ENCODE measurements at regions not wholly inside any gene's neighbourhood (a gene's known extent, or its start where the extent isn't known, plus 50 kb on each side); places are given as distances from the start of the nearest gene placed in this dataset.

DNA sequence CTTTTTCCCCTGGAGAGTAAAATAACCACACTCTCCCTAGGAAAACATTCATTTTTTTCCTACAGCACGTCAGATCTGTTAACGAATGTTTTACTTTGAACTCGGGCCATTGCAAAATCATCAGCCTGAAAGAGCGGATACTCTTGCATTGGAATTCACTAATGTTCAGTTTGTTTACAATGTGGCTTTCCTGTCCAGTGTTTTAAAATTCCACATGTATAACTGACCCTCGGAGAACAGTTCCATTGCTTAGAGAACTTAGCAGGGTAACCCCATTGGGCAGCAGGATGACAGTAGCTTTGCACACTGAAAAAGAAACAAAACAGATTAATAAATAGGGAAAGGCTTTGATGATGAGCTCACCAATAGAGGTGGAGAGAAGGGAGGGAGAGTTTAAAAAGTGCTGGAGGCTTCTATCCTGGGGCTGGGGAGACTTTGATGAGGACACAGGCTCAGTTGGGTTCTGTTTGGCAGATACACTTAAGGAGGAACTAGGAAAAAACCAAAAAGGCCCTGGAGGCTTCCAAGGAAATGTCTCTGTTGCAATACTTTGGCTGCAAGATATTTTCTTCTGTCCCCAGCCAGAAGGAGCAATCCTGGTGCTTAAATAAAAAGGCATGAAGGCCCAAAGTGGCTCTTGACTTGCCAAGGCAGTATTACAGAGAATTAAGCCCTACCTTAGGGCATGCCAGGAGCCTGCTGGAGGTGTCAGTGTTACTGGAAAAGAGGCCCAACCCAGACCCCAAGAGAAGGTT, 143.1 kb downstream of the ARSF start:
- no peaks in the 10 kb centered on the region for H3K36me3 ChIP-seq (ENCODE audit: control insufficient read depth in 4 of 4, insufficient read depth in 4 of 4, low read length in 4 of 4)
- DNase-seq: peak; percentile 12 to 80 (median 55)
- no peak overlapping the region for H3K9ac ChIP-seq (ENCODE audit: insufficient read depth in 1 of 2, low read length in 2 of 2)
- H3K4me3 ChIP-seq: no peak overlapping the region
- peaks cover 0 to 4% (median 0%) of the 10 kb centered on the region in 5 donors for H3K4me1 ChIP-seq (ENCODE audit: control insufficient read depth in 5 of 5, insufficient read depth in 5 of 5, low read length in 5 of 5)
- TF ChIP-seq, protein P1, sequence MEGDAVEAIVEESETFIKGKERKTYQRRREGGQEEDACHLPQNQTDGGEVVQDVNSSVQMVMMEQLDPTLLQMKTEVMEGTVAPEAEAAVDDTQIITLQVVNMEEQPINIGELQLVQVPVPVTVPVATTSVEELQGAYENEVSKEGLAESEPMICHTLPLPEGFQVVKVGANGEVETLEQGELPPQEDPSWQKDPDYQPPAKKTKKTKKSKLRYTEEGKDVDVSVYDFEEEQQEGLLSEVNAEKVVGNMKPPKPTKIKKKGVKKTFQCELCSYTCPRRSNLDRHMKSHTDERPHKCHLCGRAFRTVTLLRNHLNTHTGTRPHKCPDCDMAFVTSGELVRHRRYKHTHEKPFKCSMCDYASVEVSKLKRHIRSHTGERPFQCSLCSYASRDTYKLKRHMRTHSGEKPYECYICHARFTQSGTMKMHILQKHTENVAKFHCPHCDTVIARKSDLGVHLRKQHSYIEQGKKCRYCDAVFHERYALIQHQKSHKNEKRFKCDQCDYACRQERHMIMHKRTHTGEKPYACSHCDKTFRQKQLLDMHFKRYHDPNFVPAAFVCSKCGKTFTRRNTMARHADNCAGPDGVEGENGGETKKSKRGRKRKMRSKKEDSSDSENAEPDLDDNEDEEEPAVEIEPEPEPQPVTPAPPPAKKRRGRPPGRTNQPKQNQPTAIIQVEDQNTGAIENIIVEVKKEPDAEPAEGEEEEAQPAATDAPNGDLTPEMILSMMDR (IDR thresholded peaks at IDR 0.05; ENCODE audit: control extremely low read depth, extremely low read depth): no peak
- 38 to 39% methylated on average over 5 of the region's 5 CpGs for WGBS, 2 donors
- no peak for ATAC-seq (ENCODE audit: insufficient read depth, low FRiP score)
- H3K27me3 ChIP-seq (ENCODE audit: control insufficient read depth in 3 of 3, insufficient read depth in 3 of 3, low read length in 2 of 3): peaks cover 0 to 6% (median 0%) of the 10 kb centered on the region in 3 donors
- H3K9me3 ChIP-seq (ENCODE audit: control insufficient read depth in 4 of 4, insufficient read depth in 3 of 4, low read length in 3 of 4): no peaks in the 10 kb centered on the region
- H3K27ac ChIP-seq (ENCODE audit: low read depth in 1 of 2, low read length in 1 of 2): no peak overlapping the region

DNA sequence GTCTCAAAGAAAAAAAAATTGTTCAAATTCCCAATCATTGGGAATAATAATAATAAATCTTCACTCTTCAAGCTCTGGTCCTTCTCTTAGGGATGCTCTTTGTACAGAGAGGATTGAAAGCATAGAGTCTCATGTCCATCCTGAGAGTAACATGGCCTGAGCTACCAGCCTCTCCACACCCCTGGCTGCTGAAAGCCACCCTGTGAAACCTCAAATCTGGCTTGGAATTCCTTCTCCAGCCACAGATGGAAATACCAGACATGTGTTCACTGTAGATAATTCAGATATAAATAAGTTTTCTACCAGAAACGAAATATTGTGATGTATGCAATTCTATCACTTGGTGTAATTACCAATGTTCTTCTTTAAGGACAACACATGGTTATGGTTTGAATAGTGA, 140.6 kb downstream of the ARSF start:
- WGBS, 2 donors: 72 to 80% methylated on average over 1 of the region's 1 CpG
- no peaks in the 10 kb centered on the region for H3K9me3 ChIP-seq (ENCODE audit: control insufficient read depth in 4 of 4, insufficient read depth in 3 of 4, low read length in 3 of 4)

DNA sequence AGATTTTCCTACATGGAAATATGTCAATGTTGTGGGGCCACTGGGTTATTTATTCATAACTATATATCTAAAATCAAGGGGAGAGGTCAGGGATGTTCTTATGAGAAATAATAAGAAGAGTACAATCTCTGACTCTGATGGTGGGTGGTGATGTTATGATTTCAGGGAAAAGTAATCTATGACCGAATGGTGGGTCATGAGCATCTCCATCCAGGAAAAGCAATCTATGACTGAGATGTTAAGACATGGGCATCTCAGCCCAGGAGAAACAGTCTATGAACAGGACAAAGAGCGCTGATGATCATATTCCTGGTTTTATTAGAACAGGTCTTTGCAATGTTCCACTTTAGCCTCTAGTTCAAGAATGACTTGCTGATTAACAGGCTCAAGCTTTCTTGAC, 137.1 kb downstream of the ARSF start:
- ATAC-seq (ENCODE audit: insufficient read depth, low FRiP score): no peak
- Histone ChIP-seq H3K9ac (ENCODE audit: insufficient read depth in 1 of 2, low read length in 2 of 2) (no peak overlapping the region), H3K36me3 (ENCODE audit: control insufficient read depth in 4 of 4, insufficient read depth in 4 of 4, low read length in 4 of 4) (no peaks in the 10 kb centered on the region), H3K27ac (ENCODE audit: low read depth in 1 of 2, low read length in 1 of 2) (no peak overlapping the region), H3K9me3 (ENCODE audit: control insufficient read depth in 4 of 4, insufficient read depth in 3 of 4, low read length in 3 of 4) (no peaks in the 10 kb centered on the region), H3K27me3 (ENCODE audit: control insufficient read depth in 3 of 3, insufficient read depth in 3 of 3, low read length in 2 of 3) (peaks cover 0 to 42% (median 8%) of the 10 kb centered on the region in 3 donors), H3K4me1 (ENCODE audit: control insufficient read depth in 5 of 5, insufficient read depth in 5 of 5, low read length in 5 of 5) (no peaks in the 10 kb centered on the region), H3K4me3 (no peak overlapping the region)
- TF ChIP-seq, protein P1 (IDR thresholded peaks at IDR 0.05; ENCODE audit: control extremely low read depth, extremely low read depth): no peak
- 96 to 97% methylated on average over 2 of the region's 2 CpGs for WGBS, 2 donors
- DNase-seq: no peak

More for the DNA sequence above, 140.6 kb downstream of the ARSF start:
- DNase-seq (no peak), ATAC-seq (ENCODE audit: insufficient read depth, low FRiP score) (no peak)
- Histone ChIP-seq H3K4me1 (ENCODE audit: control insufficient read depth in 5 of 5, insufficient read depth in 5 of 5, low read length in 5 of 5) (peaks cover 0 to 4% (median 0%) of the 10 kb centered on the region in 5 donors), H3K27ac (ENCODE audit: low read depth in 1 of 2, low read length in 1 of 2) (no peak overlapping the region), H3K27me3 (ENCODE audit: control insufficient read depth in 3 of 3, insufficient read depth in 3 of 3, low read length in 2 of 3) (peaks cover 0 to 19% (median 4%) of the 10 kb centered on the region in 3 donors), H3K36me3 (ENCODE audit: control insufficient read depth in 4 of 4, insufficient read depth in 4 of 4, low read length in 4 of 4) (no peaks in the 10 kb centered on the region), H3K9ac (ENCODE audit: insufficient read depth in 1 of 2, low read length in 2 of 2) (no peak overlapping the region), H3K4me3 (no peak overlapping the region)
- TF ChIP-seq, protein P1 (IDR thresholded peaks at IDR 0.05; ENCODE audit: control extremely low read depth, extremely low read depth): no peak

All from lung (tissue), 11 donors.